ENCODE measurements at regions not wholly inside any gene's neighbourhood (a gene's known extent, or its start where the extent isn't known, plus 50 kb on each side); places are given as distances from the start of the nearest gene placed in this dataset.

GRCh38 chr4:117478702-117479101 is 393.3 kb upstream of the TRAM1L1 start:
- TF ChIP-seq, protein P1, sequence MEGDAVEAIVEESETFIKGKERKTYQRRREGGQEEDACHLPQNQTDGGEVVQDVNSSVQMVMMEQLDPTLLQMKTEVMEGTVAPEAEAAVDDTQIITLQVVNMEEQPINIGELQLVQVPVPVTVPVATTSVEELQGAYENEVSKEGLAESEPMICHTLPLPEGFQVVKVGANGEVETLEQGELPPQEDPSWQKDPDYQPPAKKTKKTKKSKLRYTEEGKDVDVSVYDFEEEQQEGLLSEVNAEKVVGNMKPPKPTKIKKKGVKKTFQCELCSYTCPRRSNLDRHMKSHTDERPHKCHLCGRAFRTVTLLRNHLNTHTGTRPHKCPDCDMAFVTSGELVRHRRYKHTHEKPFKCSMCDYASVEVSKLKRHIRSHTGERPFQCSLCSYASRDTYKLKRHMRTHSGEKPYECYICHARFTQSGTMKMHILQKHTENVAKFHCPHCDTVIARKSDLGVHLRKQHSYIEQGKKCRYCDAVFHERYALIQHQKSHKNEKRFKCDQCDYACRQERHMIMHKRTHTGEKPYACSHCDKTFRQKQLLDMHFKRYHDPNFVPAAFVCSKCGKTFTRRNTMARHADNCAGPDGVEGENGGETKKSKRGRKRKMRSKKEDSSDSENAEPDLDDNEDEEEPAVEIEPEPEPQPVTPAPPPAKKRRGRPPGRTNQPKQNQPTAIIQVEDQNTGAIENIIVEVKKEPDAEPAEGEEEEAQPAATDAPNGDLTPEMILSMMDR (IDR thresholded peaks at IDR 0.05; ENCODE audit: low read depth, low read length): no peak
- TF ChIP-seq POLR2A (IDR thresholded peaks at IDR 0.05; ENCODE audit: extremely low read depth, insufficient read length) (no peak), MAX (IDR thresholded peaks at IDR 0.05; ENCODE audit: low read depth, low read length) (no peak)

Measured in NB4 (cell line).